ENCODE measurements at regions not wholly inside any gene's neighbourhood (a gene's known extent, or its start where the extent isn't known, plus 50 kb on each side); places are given as distances from the start of the nearest gene placed in this dataset.

DNA sequence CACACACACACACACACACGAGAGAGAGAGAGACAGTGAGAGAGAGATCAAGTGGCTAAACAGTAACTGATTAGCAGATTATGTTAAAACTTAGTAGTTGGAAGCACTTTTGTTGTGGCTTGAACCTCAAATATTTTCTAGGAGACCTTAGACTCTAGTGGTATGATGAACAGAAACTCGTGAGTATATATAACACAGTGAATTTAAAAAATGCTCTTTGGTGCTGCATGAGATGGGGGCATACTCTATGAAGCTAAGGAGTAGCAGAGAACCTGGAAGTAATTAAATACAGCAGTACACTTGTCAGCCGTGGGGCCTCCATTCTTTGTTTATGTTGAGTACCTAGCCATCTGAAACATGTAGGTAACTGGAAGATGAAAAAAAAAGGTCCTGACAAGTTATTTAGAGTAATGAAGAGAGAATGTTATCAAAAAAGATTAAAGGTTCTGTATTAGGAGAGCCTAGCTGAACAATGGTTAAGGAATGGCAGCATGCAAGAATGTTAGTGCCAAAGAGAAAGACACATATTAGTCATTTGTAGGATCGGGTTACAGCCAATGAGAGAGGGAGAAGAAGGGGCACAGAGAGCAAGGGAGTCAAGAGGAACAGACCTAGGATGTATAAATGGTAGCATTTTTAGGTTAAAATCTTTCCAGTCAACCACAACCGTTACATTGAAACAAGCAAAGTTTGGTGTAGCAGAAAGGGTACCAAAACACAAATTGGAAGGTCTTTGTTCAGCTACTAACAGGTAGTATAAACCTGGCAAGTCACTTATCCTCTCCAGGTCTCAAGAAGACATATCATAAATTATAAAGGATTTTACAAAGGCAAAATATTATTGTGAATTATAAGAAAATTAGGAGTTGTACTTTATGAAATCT is 316.7 kb upstream of the DIPK2B start:
- peaks cover 0 to 19% of the 10 kb centered on the region in 2 experiments; a peak in 2 of 4 replicates for H3K79me1 ChIP-seq (ENCODE audit: low read depth in 1 of 2, low read length in 2 of 2)
- peaks cover 4% of the 10 kb centered on the region; the same call in 1 of the 2 replicates for H3K9me1 ChIP-seq (ENCODE audit: insufficient read depth, low read length)
- ATAC-seq (ENCODE audit: low read depth) (peak; percentile 63), DNase-seq (peak; percentile 83)
- peak overlapping the region; percentile 40; the same call in 1 of the 2 replicates for H3K56ac ChIP-seq (ENCODE audit: extremely low read depth, insufficient read depth, low read length)
- H3K27ac ChIP-seq (ENCODE audit: insufficient read depth, low read length) = peak overlapping the region; percentile 25
- H4K5ac ChIP-seq (ENCODE audit: low read depth, low read length) = peak overlapping the region; percentile 83; the same call in 1 of the 2 replicates
- H4K91ac ChIP-seq (ENCODE audit: insufficient read depth, low read depth, low read length) = peak overlapping the region; percentile 83
- peak overlapping the region; percentile 67; the same call in 1 of the 3 replicates for H2BK15ac ChIP-seq (ENCODE audit: low read depth, low read length)
- no peak overlapping the region for H3K4me3 ChIP-seq (ENCODE audit: insufficient read depth, low read depth, low read length)
- peak overlapping the region; percentile 63; the same call in 1 of the 2 replicates for H3K23ac ChIP-seq (ENCODE audit: low read depth, low read length)
- H3K9ac ChIP-seq (ENCODE audit: low read depth, low read length) = no peak overlapping the region; the same call in 1 of the 2 replicates
- H2AK5ac ChIP-seq (ENCODE audit: low read depth, low read length) = peak overlapping the region; percentile 68; the same call in 1 of the 2 replicates
- no CpG with 5 or more reads among the region's 5 CpGs for WGBS, 2 experiments (ENCODE audit: extremely low coverage in 2 of 2, insufficient read length in 1 of 2)
- H3K4me1 ChIP-seq (ENCODE audit: control insufficient read depth, insufficient read depth, low read length) = peaks cover 7% of the 10 kb centered on the region
- dilution Hi-C loops (cut with HindIII; ENCODE audit: low sequenced_read_pairs, unreplicated experiment) (no loop called here), in situ Hi-C loops (cut with MboI; ENCODE audit: low sequenced_read_pairs) (loop anchor here (10.0 kb wide), 4 partner anchors 193 to 887 kb away; no protein-coding TSS in a partner anchor), intact Hi-C loops (cut with micrococcal nuclease) (loop anchor here (5.0 to 10.0 kb wide), 3 partner anchors 80 to 857 kb away; no protein-coding TSS in a partner anchor)
- H3K9me3 ChIP-seq (ENCODE audit: control insufficient read depth, insufficient read depth, low read length) = no peaks in the 10 kb centered on the region
- peak overlapping the region; percentile 95 for H2BK5ac ChIP-seq (ENCODE audit: low read depth, low read length, poor library complexity, severe bottlenecking)
- peak overlapping the region; percentile 90; the same call in 1 of the 2 replicates for H3K18ac ChIP-seq (ENCODE audit: low read depth, low read length)
- H2BK20ac ChIP-seq (ENCODE audit: low read depth, low read length) = peak overlapping the region; percentile 86
- H2AFZ ChIP-seq (replicated peaks; ENCODE audit: low read length, poor library complexity) = no peak overlapping the region
- peak overlapping the region; percentile 92 for H2BK120ac ChIP-seq (ENCODE audit: low read depth, low read length)
- peak overlapping the region; percentile 80 for H3K14ac ChIP-seq (replicated peaks; ENCODE audit: low read depth, low read length)
- H4K8ac ChIP-seq (ENCODE audit: low read depth in 2 of 2, low read length in 2 of 2) = peak overlapping the region; percentile 37 to 76
- H3K4me2 ChIP-seq (ENCODE audit: low read depth, low read length) = peak overlapping the region; percentile 77; the same call in 1 of the 2 replicates
- H2AK9ac ChIP-seq (replicated peaks; ENCODE audit: low read depth, low read length, poor library complexity) = no peak overlapping the region
- no peaks in the 10 kb centered on the region for H4K20me1 ChIP-seq (ENCODE audit: insufficient read depth, low read length)
- POLR2A ChIA-PET (ENCODE audit: unreplicated experiment) = no interaction called here
- H3K36me3 ChIP-seq (ENCODE audit: control insufficient read depth, insufficient read depth, low read length) = no peaks in the 10 kb centered on the region
- H3K27me3 ChIP-seq (ENCODE audit: control insufficient read depth, insufficient read depth, low read length) = peaks cover 5% of the 10 kb centered on the region
- TF ChIP-seq BHLHE40 (IDR thresholded peaks at IDR 0.05; ENCODE audit: low read depth, low read length) = peak; percentile 8; the same call in 1 of the 2 replicates
- no peak for TF ChIP-seq CEBPB (IDR thresholded peaks at IDR 0.05; ENCODE audit: low read depth, low read length)
- BruUV-seq (replicated peaks) = no TSS peak
- CTCF ChIA-PET = interaction anchor here (0.5 kb wide), 1 partner anchor 105 kb away, joined by 3 read pairs; no protein-coding TSS in a partner anchor
- peak overlapping the region; percentile 90; the same call in 1 of the 2 replicates for H3K4ac ChIP-seq (ENCODE audit: low read depth, low read length)

Data from IMR-90 (cell line).